Stomach (tissue), 4 donors: ENCODE measurements at regions not wholly inside any gene's neighbourhood (a gene's known extent, or its start where the extent isn't known, plus 50 kb on each side); places are given as distances from the start of the nearest gene placed in this dataset.

Source experiments
- POLR2A ChIP-seq, 4 donors: fragments of 450-650 bp; IDR thresholded peaks; one replicate each; pipeline ENCODE4 v1.6.1; 2016; ENCODE audit warnings: antibody characterized with exemption in 4 of 4, control low read depth in 2 of 4, mild to moderate bottlenecking in 1 of 4, moderate library complexity in 1 of 4
- TF ChIP-seq, protein P1 (sequence below), 7 experiments: fragments of 450-650 bp in 4 of 7; fragments of 200-600 bp in 3 of 7; sonication (generic) in 3 of 7; IDR thresholded peaks; one replicate each; pipeline ENCODE4 v1.5.1; 2016 to 2019; ENCODE audit warnings: antibody characterized with exemption in 7 of 7, control low read depth in 2 of 7, mild to moderate bottlenecking in 1 of 7

DNA sequence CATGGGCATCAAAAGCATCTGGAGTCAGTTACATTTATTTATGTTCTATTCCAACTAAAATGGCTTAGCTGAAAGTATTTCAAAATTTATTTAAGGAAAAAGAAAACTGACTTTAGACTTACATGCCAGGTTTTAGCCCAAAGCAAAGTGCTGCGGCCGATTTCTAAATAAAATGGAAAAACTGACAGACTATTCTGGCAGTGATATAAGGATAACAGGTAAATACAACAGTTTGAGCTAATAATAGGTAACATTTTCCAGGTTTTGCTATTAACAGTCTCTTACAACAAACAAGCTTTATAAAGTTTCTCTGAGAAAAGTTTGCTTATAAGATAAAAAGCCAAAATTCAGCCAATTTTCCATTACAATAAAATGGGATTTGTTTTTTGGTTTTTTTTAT lies 937.2 kb upstream of the FLRT2 start:
- TF ChIP-seq, protein P1, sequence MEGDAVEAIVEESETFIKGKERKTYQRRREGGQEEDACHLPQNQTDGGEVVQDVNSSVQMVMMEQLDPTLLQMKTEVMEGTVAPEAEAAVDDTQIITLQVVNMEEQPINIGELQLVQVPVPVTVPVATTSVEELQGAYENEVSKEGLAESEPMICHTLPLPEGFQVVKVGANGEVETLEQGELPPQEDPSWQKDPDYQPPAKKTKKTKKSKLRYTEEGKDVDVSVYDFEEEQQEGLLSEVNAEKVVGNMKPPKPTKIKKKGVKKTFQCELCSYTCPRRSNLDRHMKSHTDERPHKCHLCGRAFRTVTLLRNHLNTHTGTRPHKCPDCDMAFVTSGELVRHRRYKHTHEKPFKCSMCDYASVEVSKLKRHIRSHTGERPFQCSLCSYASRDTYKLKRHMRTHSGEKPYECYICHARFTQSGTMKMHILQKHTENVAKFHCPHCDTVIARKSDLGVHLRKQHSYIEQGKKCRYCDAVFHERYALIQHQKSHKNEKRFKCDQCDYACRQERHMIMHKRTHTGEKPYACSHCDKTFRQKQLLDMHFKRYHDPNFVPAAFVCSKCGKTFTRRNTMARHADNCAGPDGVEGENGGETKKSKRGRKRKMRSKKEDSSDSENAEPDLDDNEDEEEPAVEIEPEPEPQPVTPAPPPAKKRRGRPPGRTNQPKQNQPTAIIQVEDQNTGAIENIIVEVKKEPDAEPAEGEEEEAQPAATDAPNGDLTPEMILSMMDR (IDR thresholded peaks at IDR 0.05): no peak
- TF ChIP-seq POLR2A (IDR thresholded peaks at IDR 0.05): no peak
